Heart left ventricle (tissue), 16 donors: ENCODE measurements at regions not wholly inside any gene's neighbourhood (a gene's known extent, or its start where the extent isn't known, plus 50 kb on each side); places are given as distances from the start of the nearest gene placed in this dataset.
A peak's percentile ranks its signal among the peaks of the same experiment; 100 is the strongest.
"Not testable (repeated sequence)": the region's sequence is repeated elsewhere in the genome, so short reads cannot be mapped to it uniquely, and the experiment has no call there.

Experiments
- ATAC-seq, 4 donors: fragments of 200-7000 bp; cut with Tn5 transposase; one replicate each; pipeline ENCODE4 v1.9.1; 2020 to 2022; ENCODE audit warnings: moderate library complexity in 4 of 4, mild to moderate bottlenecking in 3 of 4, moderate number of reproducible peaks in 1 of 4
- DNase-seq, 5 donors: peaks; one replicate each; pipeline ENCODE4 v3.0.0-alpha.2; 2020
- H3K27ac ChIP-seq, 12 donors: fragments of 200-600 bp; sonication (generic) in 4 of 12; one replicate each; pipeline versions ENCODE4 v1.5.0 to v1.8.0; 2016 to 2022; ENCODE audit warnings: mild to moderate bottlenecking in 2 of 12
- H3K27me3 ChIP-seq, 9 donors: fragments of 200-600 bp; sonication (generic) in 2 of 9; one replicate each; pipeline versions ENCODE4 v1.5.1 to v1.8.0; 2016 to 2022; ENCODE audit warnings: mild to moderate bottlenecking in 3 of 9
- H3K36me3 ChIP-seq, 9 donors: fragments of 200-600 bp; sonication (generic) in 2 of 9; one replicate each; pipeline versions ENCODE4 v1.5.0 to v1.8.0; 2018 to 2022; ENCODE audit warnings: mild to moderate bottlenecking in 2 of 9
- H3K4me1 ChIP-seq, 12 donors: fragments of 200-600 bp; sonication (generic) in 4 of 12; one replicate each; pipeline versions ENCODE4 v1.5.0 to v1.8.0; 2016 to 2022; ENCODE audit warnings: mild to moderate bottlenecking in 3 of 12
- H3K4me3 ChIP-seq, 12 donors: fragments of 200-600 bp; sonication (generic) in 4 of 12; one replicate each; pipeline versions ENCODE4 v1.5.0 to v1.8.0; 2017 to 2022; ENCODE audit warnings: mild to moderate bottlenecking in 9 of 12, moderate library complexity in 4 of 12
- H3K9me3 ChIP-seq, 12 donors: fragments of 200-600 bp; sonication (generic) in 4 of 12; one replicate each; pipeline versions ENCODE4 v1.5.0 to v1.8.0; 2016 to 2022; ENCODE audit warnings: mild to moderate bottlenecking in 1 of 12
- WGBS, 4 donors: extraction: QIAGEN DNeasy Blood & Tissue Kit in 2 of 4; methylation state at CpG; one replicate each; pipeline versions ENCODE4 v1.1.5 to v1.1.7; 2013 to 2018; 5-methylcytosine and 5-hydroxymethylcytosine counted together
- intact Hi-C, 10 donors: fragments of 100-400 bp; cut with DNase I; formaldehyde crosslinking; loops; one replicate each; pipeline versions ENCODE4 v1.11.1 to v1.14.2; 2022
- donor health status: ischemic (EF 13 %, LVEDD 7.1; RV severe dilation, severe dysfunction).
- donor health status: healthy with polysubstance abuse.
- donor health status: DM: no; HTN: yes; CAD: no.
- donor health status: DM: no; HTN: no; CAD: no.
- donor health status: ischemic (EF 25% LVEDD 6.9; RV normal size, moderate dysfunction).
- donor health status: ischemic (EF 25% LVEDD 5.7; RV mildly dilated, moderate dysfunction).
- donor health status: healthy.
- donor health status: DM: yes; HTN: yes; CAD: no.
- donor health status: ischemic (EF 35%, LVEDD 5.7; RV mildly dilated, moderate dysfunction).
- donor health status: nonischemic (EF 11% LVEDD 7.7; RV severe dilation, severe dysfunction).
- donor health status: DM: yes; HTN: yes; CAD: no.
- donor health status: PGD.
- donor health status: ischemic (EF 29% LVEDD 5.4; RV normal size, mild dysfunction).
- donor health status: nonischemic (EF 23%, LVEDD 6.1; RV moderate dilation, normal function).

DNA sequence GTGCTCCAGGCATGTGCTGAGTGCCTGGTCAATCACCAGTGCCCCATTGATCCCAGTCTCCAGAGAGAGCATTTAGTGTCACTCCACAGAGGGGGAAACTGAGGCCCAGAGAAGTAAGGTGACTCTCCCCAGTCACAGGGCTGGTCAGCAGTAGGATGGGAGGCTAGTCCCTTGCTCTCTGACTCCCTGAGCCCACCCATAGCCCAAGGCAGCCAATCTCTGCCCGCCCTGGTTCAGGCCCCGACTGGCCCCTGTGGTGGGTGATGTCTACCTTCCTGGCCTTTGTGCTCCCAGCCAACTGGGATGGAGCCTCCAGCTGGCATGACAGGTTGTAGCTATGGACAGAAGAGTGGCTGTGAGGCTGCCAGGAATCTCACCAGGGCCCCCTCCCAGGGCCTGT, 99.1 kb downstream of the LIMS4 start:
- H3K4me1 ChIP-seq, H3K27me3 ChIP-seq, ATAC-seq, H3K27ac ChIP-seq, H3K4me3 ChIP-seq, intact Hi-C loops, H3K9me3 ChIP-seq, DNase-seq, H3K36me3 ChIP-seq: not testable (repeated sequence)
- 83 to 100% (median 98%) methylated on average over 1 to 2 of the region's 2 CpGs; no CpG with 5 or more reads in 1 of the 4 donors for WGBS, 4 donors

DNA sequence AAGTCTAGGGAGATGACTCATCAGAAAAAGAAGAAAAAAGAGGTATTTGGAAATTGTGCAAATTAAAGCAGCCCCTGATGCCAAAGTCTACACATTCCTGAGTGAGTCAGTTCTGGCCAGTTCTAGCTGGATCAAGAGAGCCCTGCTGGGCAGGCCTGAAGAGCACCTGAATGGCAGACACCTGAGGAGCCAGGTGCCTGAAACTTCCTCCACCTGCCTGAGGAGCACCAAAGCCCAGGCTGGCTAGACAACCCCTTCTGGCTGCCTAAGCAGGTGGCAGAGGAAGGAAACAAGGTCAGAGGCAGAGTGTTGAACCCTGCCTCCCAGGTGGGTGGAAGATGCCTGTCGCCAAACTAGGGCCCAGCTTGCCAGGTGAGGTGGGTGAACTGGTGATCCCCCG, 101.0 kb downstream of the LIMS4 start:
- H3K4me1 ChIP-seq, H3K4me3 ChIP-seq, H3K27me3 ChIP-seq, DNase-seq, H3K36me3 ChIP-seq, ATAC-seq, H3K9me3 ChIP-seq, H3K27ac ChIP-seq, intact Hi-C loops: not testable (repeated sequence)
- WGBS, 4 donors, result 83 to 96% (median 90%) methylated on average over 2 of the region's 2 CpGs

DNA sequence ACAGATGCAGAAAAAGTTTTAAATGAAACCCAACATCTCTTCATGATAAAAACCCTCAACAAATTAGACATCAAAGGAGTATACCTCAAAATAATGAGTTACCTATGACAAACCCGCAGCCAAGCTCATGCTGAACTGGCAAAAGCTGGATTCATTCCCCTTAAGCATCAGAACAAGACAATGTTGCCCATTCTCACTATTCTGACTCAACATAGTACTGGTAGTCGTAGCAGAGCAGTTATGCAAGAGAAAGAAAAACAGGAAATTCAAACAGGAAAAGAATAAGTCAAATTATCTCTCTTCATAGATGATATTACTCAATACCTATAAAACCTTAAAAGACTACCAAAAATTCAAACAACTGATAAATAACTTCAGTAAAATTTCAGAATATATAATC, 115.0 kb downstream of the LIMS4 start:
- intact Hi-C loops, H3K4me3 ChIP-seq, H3K27me3 ChIP-seq, ATAC-seq, H3K36me3 ChIP-seq, H3K9me3 ChIP-seq, H3K4me1 ChIP-seq, H3K27ac ChIP-seq, DNase-seq: not testable (repeated sequence)
- no CpG with 5 or more reads among the region's 2 CpGs for WGBS, 4 donors

DNA sequence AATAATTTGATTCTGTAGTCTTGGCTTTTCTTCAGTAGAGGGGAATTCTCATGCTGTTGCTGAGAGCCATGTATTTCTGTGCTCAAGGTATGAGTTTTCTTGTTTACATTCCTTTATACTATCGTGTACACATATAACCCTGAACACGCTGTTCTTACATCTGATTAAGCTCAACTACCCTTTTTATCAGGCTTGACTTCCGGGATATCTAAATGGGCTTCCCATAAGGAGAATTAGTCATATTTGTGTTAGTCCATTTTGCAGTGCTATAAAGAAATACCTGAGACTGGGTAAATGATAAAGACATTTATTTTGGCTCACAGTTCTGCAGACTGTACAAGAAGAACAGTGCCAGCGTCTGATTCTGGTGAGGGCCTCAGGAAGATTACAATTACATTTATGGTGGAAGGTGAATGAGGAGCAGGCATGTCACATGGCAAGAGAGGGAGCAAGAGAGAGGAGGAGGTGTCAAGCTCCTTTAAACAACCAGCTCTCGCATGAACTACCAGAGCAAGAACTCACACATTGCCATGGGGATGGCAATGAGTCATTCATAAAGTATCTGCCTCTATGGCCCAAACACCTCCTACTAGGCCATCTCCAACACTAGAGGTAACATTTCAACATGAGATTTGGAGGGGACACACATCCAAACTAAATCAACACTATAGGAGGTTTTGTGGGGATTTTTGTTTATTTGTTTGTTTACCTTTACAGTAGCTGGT, 118.2 kb downstream of the LIMS4 start:
- H3K4me3 ChIP-seq, H3K27me3 ChIP-seq, intact Hi-C loops, H3K9me3 ChIP-seq, DNase-seq, H3K36me3 ChIP-seq, H3K27ac ChIP-seq, ATAC-seq, H3K4me1 ChIP-seq: not testable (repeated sequence)
- WGBS, 4 donors, result 80% methylated on average over 1 of the region's 5 CpGs; no CpG with 5 or more reads in 3 of the 4 donors

DNA sequence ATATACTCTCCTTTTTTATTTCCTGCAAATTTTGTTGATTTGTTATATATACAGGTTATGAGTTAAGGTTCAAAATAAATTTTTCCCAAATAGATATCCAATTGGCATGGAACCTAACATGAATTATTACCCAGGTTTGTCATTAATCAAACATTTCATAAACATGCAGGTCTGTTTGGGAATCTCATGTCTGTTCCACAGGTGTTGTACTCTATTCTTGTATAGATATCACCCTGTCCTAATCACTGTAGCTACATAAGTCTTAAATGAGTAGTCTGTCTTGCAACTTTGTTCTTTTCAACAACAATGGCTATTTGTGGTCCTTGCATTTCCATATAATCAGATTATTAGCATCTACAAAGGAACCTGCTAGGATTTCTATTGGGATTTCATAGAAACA, 121.9 kb downstream of the LIMS4 start:
- H3K36me3 ChIP-seq, intact Hi-C loops, H3K27ac ChIP-seq, DNase-seq, H3K4me3 ChIP-seq, ATAC-seq, H3K4me1 ChIP-seq, H3K9me3 ChIP-seq, H3K27me3 ChIP-seq: not testable (repeated sequence)

DNA sequence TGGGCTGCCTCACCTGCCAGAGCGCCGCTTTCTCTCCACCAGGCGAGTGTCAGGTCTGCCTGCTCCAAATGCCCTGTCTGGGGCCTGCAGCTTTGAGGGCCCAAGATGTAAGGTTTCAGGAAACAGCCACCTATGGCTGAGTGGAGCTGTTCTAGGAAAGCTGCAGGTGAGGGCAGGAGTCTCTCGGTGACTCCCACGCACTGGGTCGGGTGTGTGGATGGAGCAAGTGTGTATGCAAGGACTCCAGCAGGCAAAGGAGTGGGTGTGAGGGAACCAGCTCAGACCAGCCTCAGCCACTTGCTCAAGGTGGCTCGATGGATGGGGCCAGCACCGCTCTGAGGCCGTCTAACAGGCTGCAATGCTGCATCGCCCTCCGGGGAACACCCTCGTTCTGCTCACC, 123.7 kb downstream of the LIMS4 start:
- H3K9me3 ChIP-seq, H3K4me1 ChIP-seq, DNase-seq, H3K27ac ChIP-seq, ATAC-seq, intact Hi-C loops, H3K27me3 ChIP-seq, H3K36me3 ChIP-seq, H3K4me3 ChIP-seq: not testable (repeated sequence)
- WGBS, 4 donors, result 92 to 98% methylated on average over 3 of the region's 12 CpGs; no CpG with 5 or more reads in 2 of the 4 donors

DNA sequence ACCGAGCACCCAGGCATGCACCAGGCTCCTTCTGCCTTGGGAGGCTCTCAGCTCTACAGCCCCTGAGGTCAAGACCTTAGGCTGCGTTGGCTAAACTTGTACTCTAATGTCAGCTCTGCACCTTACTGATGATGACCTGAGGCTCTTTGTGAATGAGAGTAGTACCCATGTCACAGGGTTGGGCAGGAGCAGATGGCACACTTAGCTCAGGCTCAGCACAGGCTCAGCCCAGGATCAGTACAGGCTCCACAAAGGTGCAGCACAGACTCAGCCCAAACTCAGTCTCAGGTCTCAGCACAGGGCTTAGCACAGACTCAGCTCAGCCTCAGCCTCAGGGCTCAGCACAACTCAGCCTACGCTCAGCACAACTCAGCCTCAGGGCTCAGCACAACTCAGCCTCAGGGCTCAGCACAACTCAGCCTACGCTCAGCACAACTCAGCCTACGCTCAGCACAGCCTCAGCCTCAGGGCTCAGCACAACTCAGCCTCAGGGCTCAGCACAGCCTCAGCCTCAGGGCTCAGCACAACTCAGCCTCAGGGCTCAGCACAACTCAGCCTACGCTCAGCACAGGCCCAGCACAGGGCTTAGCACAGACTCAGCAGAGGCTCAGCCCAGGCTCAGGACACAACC, 128.1 kb downstream of the LIMS4 start:
- H3K4me3 ChIP-seq, H3K36me3 ChIP-seq, DNase-seq, H3K9me3 ChIP-seq, intact Hi-C loops, H3K27ac ChIP-seq, H3K27me3 ChIP-seq, ATAC-seq, H3K4me1 ChIP-seq: not testable (repeated sequence)
- 80 to 100% (median 95%) methylated on average over 1 to 5 of the region's 6 CpGs for WGBS, 4 donors

DNA sequence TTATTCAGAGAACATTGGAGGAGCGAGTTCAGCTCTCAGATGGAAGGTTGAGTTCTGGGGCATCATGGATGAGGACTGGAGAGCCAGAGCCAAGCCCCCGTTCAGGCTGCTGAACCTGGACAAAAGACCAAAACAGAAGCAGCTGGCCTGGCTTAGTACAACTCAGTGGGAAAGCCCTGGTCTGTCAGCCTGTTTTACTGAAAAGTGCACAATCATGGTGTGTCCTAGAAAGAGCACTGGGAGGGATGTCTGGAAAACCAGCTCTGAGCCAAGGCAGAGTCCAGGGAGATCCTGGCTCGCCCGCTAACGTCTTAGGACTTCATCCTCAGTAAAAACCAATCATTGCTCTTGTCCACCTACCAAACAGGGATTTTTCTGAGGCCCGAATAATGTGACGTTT, 129.7 kb upstream of the MTLN start:
- H3K4me3 ChIP-seq, H3K27me3 ChIP-seq, H3K9me3 ChIP-seq, H3K27ac ChIP-seq, H3K36me3 ChIP-seq, H3K4me1 ChIP-seq, DNase-seq, intact Hi-C loops: not testable (repeated sequence)
- peak in 1 of 4 donors; percentile 28 for ATAC-seq
- 71 to 83% (median 74%) methylated on average over 3 to 5 of the region's 7 CpGs; no CpG with 5 or more reads in 1 of the 4 donors for WGBS, 4 donors

DNA sequence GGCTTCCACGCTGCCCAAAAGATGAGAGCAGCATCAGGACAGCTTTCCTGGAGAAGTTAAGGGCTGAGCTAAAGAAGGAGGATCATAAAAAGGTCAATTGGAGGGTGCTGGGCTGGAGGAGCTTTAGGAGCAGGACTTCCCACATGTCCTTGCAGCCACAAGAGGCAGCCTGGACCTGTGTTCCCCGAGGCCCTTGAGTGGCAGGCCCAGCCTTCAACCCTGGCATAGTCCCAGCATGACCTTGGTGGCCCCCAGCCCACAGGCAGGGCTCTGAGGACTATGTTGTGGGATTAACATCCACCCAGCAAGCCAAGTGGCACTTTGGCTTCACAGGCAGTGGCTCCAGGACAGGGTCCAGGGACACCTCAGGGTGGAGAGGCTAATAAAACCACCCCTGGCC, 126.8 kb upstream of the MTLN start:
- H3K4me1 ChIP-seq, H3K36me3 ChIP-seq, H3K27me3 ChIP-seq, H3K4me3 ChIP-seq, DNase-seq, intact Hi-C loops, H3K27ac ChIP-seq, H3K9me3 ChIP-seq: not testable (repeated sequence)
- ATAC-seq, result peak in 1 of 4 donors; percentile 14
- no CpG with 5 or more reads among the region's 2 CpGs for WGBS, 4 donors

DNA sequence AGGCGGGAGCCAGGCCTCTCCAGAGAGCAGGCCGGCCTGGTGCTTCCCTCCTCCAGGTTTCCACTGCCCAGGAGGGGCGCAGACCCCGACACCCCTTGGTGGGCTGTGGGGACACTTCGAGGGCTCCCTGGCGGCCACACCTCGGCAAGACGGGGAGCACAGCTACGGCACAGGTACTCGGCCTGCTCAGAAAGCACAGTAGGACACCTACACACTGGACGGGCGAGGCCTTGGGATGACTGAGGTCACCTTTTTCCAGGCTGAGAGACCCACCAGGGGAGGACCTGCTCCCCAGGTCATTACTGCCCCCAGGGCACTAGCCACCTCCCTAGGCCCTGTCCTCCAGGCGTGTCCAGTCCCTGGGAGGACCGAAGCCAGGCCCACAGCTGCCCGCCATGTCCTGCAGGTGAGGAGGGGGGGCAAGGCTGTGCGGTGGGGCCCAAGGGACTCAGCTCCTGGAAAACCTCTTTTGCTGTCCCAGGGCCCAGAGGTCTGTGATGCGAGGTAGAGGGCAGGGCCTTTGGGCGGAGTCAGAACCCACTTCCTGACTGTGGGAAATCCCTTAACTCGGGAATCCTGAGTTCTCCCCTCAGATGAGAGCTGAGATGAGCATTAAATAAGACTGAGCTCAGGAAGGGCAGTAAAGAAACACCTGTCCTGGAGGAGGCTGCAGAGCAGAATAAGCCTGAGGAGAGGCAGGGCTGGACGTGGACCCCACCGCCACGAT, 126.1 kb upstream of the MTLN start:
- DNase-seq (peak in 1 of 5 donors; percentile 32), ATAC-seq (peak in 1 of 4 donors; percentile 22)
- H3K36me3 ChIP-seq, H3K27me3 ChIP-seq, H3K9me3 ChIP-seq, H3K4me1 ChIP-seq, H3K27ac ChIP-seq, intact Hi-C loops, H3K4me3 ChIP-seq: not testable (repeated sequence)
- 79 to 91% (median 86%) methylated on average over 7 to 15 of the region's 22 CpGs for WGBS, 4 donors

DNA sequence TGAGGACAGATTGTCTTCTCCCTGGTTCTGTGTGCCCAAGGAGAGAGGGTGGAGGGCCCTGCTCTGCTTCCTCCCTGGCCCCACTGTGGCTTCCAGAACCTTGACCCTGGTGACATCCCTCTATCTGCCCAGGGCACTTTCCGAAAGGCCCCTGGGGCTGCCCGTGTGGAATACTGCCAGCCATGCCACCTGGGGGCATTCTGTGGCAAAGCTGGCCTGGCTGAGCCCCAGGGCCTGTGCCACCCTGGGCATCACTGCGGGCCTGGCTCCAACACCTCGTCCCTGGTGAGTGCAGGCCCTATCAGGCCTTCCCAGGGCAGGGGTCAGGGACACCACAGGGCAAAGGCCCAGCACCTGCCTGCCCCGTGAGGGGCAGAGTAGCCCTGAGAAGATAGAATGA, 123.7 kb upstream of the MTLN start:
- H3K36me3 ChIP-seq, DNase-seq, H3K4me1 ChIP-seq, H3K27ac ChIP-seq, intact Hi-C loops, H3K4me3 ChIP-seq, H3K9me3 ChIP-seq, H3K27me3 ChIP-seq, ATAC-seq: not testable (repeated sequence)
- 91 to 94% methylated on average over 4 of the region's 5 CpGs; no CpG with 5 or more reads in 2 of the 4 donors for WGBS, 4 donors
